Left lung (tissue), 4 donors: ENCODE measurements at regions not wholly inside any gene's neighbourhood (a gene's known extent, or its start where the extent isn't known, plus 50 kb on each side); places are given as distances from the start of the nearest gene placed in this dataset.

ENCODE experiments used
- ATAC-seq: fragments of 200-7000 bp; cut with Tn5 transposase; one replicate; pipeline ENCODE4 v1.9.1; 2020; ENCODE audit warnings: moderate library complexity
- DNase-seq, 4 donors: peaks; one replicate each; pipeline ENCODE4 v3.0.0-alpha.2; 2013 to 2020
- H3K27ac ChIP-seq, 2 donors: fragments of 200-600 bp; sonication (generic) in 1 of 2; one replicate each; pipeline versions ENCODE4 v1.5.0 to v1.8.0; 2020 to 2021
- H3K27me3 ChIP-seq, 2 donors: fragments of 200-600 bp; sonication (generic) in 1 of 2; one replicate each; pipeline versions ENCODE4 v1.5.0 to v1.8.0; 2020 to 2021
- H3K36me3 ChIP-seq, 2 donors: fragments of 200-600 bp; sonication (generic) in 1 of 2; one replicate each; pipeline versions ENCODE4 v1.5.0 to v1.8.0; 2020 to 2021
- H3K4me1 ChIP-seq, 2 donors: fragments of 200-600 bp; one replicate each; pipeline ENCODE4 v1.8.0; 2021
- H3K4me3 ChIP-seq, 2 donors: fragments of 200-600 bp; sonication (generic) in 1 of 2; one replicate each; pipeline versions ENCODE4 v1.5.0 to v1.8.0; 2020 to 2021; ENCODE audit warnings: mild to moderate bottlenecking in 1 of 2
- H3K9me3 ChIP-seq, 2 donors: fragments of 200-600 bp; sonication (generic) in 1 of 2; one replicate each; pipeline versions ENCODE4 v1.5.0 to v1.8.0; 2020 to 2021
- CTCF ChIP-seq, 2 donors: fragments of 200-600 bp; sonication (generic) in 1 of 2; IDR thresholded peaks; one replicate each; pipeline versions ENCODE4 v1.5.0 to v1.8.0; 2021; ENCODE audit warnings: antibody characterized with exemption in 2 of 2
- intact Hi-C, 2 donors: fragments of 100-400 bp; cut with DNase I; formaldehyde crosslinking; loops; one replicate each; pipeline versions ENCODE4 v1.11.2 to v1.14.2; 2022
- donor health status: DM: no; HTN: yes; CAD: no.
- donor health status: DM: no; HTN: no; CAD: no.

- no peak overlapping the region for H3K4me3 ChIP-seq
- no peak for ATAC-seq
Measured at GRCh38 chr5:154138701-154139100, 51.8 kb upstream of the GALNT10 start.

GRCh38 chr5:154140381-154140780 lies 50.2 kb upstream of the GALNT10 start:
- H3K27ac ChIP-seq, result no peak overlapping the region
- H3K9me3 ChIP-seq, result no peaks in the 10 kb centered on the region
- no peaks in the 10 kb centered on the region for H3K27me3 ChIP-seq
- ATAC-seq (no peak), DNase-seq (no peak)
- H3K4me1 ChIP-seq, result peaks cover 0 to 2% of the 10 kb centered on the region in 2 donors
- intact Hi-C loops, result no loop called here
- H3K4me3 ChIP-seq, result no peak overlapping the region
- no peak for TF ChIP-seq CTCF (IDR thresholded peaks at IDR 0.05)
- no peaks in the 10 kb centered on the region for H3K36me3 ChIP-seq

More at GRCh38 chr5:154138701-154139100, 51.8 kb upstream of the GALNT10 start:
- peak in 1 of 4 donors; percentile 28 for DNase-seq
- intact Hi-C loops, result no loop called here
- Histone ChIP-seq H3K9me3 (no peaks in the 10 kb centered on the region), H3K27ac (no peak overlapping the region), H3K4me1 (peaks cover 0 to 2% of the 10 kb centered on the region in 2 donors), H3K27me3 (no peaks in the 10 kb centered on the region), H3K36me3 (no peaks in the 10 kb centered on the region)
- TF ChIP-seq CTCF (IDR thresholded peaks at IDR 0.05), result no peak
